RWPE2 (cell line): ENCODE measurements at regions not wholly inside any gene's neighbourhood (a gene's known extent, or its start where the extent isn't known, plus 50 kb on each side); places are given as distances from the start of the nearest gene placed in this dataset.
A peak's percentile ranks its signal among the peaks of the same experiment; 100 is the strongest.

Experiments used
- ATAC-seq: fragments of 200-7000 bp; cut with Tn5 transposase; 3 replicates; pipeline ENCODE4 v1.9.1; 2021; ENCODE audit warnings: low read depth
- DNase-seq: peaks from one replicate; pipeline ENCODE4 v3.0.0-alpha.2; 2020; ENCODE audit warnings: low spot score
- H3K27ac ChIP-seq: fragments of 450-650 bp; 2 replicates; pipeline ENCODE4 v1.5.1; 2017; ENCODE audit warnings: mild to moderate bottlenecking; ENCODE audit not compliant: poor library complexity, severe bottlenecking
- H3K27me3 ChIP-seq: fragments of 250-450 bp; sonication (Bioruptor Pico); 2 replicates; pipeline ENCODE4 v1.5.1; 2021; ENCODE audit warnings: mild to moderate bottlenecking, moderate library complexity; ENCODE audit not compliant: insufficient read depth, poor library complexity, severe bottlenecking
- H3K36me3 ChIP-seq: fragments of 250-450 bp; sonication (Bioruptor Pico); 2 replicates; pipeline ENCODE4 v1.5.1; 2020; ENCODE audit warnings: low read depth, mild to moderate bottlenecking, moderate library complexity
- H3K4me1 ChIP-seq: fragments of 250-450 bp; sonication (Bioruptor Pico); 2 replicates; pipeline ENCODE4 v1.5.1; 2021; ENCODE audit warnings: mild to moderate bottlenecking, moderate library complexity; ENCODE audit not compliant: insufficient read depth, poor library complexity, severe bottlenecking
- H3K4me3 ChIP-seq: fragments of 250-450 bp; sonication (Bioruptor Pico); 2 replicates; pipeline ENCODE4 v1.5.1; 2021; ENCODE audit warnings: mild to moderate bottlenecking, moderate library complexity; ENCODE audit not compliant: severe bottlenecking
- H3K9me3 ChIP-seq: fragments of 250-450 bp; sonication (Bioruptor Pico); 2 replicates; pipeline ENCODE4 v1.5.1; 2021; ENCODE audit warnings: mild to moderate bottlenecking, moderate library complexity; ENCODE audit not compliant: severe bottlenecking
- TF ChIP-seq, protein P1 (sequence below): fragments of 450-650 bp; IDR thresholded peaks from one replicate; pipeline ENCODE4 v1.5.1; 2017; ENCODE audit warnings: mild to moderate bottlenecking, moderate library complexity; ENCODE audit not compliant: poor library complexity, severe bottlenecking

DNA sequence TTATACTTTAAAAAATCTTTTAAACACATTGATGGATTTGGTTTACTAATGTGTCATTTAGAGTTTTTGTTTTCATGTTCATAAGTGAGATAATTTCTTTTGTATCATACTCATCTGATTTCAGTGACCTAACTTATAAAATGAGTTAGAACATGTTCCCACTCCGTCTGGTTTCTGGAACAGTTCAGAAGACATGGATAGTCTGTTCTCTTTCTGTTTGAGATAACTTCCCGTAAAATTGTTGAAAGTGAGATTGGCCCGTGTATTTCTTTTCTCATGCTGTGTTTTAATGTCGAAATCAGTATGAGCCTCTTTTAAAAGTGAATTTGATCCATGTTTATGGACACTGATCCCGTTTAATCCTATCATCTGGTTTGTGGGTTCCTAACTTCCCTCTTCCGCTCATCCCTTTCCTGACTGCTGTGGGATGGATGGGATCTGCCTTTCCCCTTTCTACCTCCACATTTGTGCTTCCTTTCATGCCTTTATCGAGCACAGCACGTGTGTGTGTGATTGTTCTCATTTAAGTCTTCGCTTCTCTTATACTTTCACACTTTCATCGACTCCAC, 78.9 kb downstream of the COPS8 start:
- ATAC-seq = no peak
- no peaks in the 10 kb centered on the region for H3K36me3 ChIP-seq
- no peaks in the 10 kb centered on the region for H3K27me3 ChIP-seq
- H3K4me1 ChIP-seq = no peaks in the 10 kb centered on the region
- H3K27ac ChIP-seq = no peak overlapping the region
- no peaks in the 10 kb centered on the region for H3K9me3 ChIP-seq
- TF ChIP-seq, protein P1, sequence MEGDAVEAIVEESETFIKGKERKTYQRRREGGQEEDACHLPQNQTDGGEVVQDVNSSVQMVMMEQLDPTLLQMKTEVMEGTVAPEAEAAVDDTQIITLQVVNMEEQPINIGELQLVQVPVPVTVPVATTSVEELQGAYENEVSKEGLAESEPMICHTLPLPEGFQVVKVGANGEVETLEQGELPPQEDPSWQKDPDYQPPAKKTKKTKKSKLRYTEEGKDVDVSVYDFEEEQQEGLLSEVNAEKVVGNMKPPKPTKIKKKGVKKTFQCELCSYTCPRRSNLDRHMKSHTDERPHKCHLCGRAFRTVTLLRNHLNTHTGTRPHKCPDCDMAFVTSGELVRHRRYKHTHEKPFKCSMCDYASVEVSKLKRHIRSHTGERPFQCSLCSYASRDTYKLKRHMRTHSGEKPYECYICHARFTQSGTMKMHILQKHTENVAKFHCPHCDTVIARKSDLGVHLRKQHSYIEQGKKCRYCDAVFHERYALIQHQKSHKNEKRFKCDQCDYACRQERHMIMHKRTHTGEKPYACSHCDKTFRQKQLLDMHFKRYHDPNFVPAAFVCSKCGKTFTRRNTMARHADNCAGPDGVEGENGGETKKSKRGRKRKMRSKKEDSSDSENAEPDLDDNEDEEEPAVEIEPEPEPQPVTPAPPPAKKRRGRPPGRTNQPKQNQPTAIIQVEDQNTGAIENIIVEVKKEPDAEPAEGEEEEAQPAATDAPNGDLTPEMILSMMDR = no peak
- DNase-seq = no peak
- no peak overlapping the region for H3K4me3 ChIP-seq

DNA sequence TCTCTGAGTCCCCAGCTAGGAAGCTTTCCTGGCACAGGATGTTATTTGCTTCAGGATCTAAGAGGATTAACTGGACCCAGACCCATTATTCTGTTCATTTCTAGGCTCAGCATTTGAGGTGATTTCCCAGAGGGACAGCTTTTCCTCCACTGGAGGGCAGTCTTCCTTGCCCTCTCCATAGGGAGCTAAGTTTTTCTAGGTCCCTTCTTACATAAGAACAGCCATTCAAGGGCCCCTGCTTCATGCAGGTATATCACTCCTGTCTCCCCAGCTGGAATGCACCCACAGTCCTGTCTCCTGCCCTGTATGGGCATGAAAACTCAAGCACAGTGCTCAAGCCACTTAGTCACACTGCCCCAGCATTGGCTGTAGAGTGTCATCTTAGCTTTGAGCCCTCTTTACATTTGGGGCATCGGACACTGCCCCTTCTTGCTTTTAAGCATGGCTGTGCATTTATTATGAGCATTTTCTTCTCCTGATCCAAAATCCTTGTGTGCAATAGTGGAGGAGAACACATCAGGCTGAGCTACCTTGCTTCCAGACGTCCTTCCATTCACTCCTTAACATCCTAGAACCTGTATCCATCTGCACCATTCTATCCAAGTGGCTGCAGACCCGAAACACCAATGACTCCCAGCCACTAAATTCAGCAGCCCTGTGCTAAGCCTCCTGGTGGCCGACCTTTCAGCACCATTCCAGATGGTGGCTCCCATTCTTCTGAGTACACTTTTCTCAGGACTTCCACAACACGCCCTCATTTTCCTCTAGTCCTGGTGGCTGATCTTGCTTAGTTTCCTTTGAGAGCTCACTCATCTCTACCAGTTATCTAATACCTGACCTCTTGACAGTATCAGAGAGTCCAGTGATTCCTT, 80.0 kb downstream of the COPS8 start:
- Histone ChIP-seq H3K4me3 (no peak overlapping the region), H3K4me1 (no peaks in the 10 kb centered on the region), H3K9me3 (no peaks in the 10 kb centered on the region), H3K27ac (no peak overlapping the region), H3K36me3 (no peaks in the 10 kb centered on the region), H3K27me3 (no peaks in the 10 kb centered on the region)
- DNase-seq (no peak), ATAC-seq (no peak)
- TF ChIP-seq, protein P1 = peak; percentile 61

DNA sequence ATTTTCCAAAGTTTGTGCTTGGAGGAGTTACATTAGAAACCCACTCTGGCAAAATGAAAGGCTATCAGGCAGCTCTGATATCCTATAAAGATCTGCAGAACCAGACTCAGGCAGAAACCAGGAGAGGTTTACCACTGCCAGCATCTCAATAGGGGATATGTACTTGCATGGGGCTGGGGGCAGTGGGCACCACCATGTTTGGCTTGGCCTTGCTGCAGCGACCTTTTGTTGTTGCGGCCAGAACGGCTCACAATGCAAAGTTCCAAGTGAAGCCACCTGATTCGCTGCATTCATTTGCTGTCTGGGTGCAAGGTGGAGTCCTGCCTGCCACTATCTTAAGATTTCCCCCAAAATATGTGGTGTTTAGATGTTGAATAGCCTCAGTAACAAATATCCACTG, 81.3 kb downstream of the COPS8 start:
- DNase-seq = no peak
- H3K4me1 ChIP-seq = peaks cover 3% of the 10 kb centered on the region
- no peaks in the 10 kb centered on the region for H3K36me3 ChIP-seq
- TF ChIP-seq, protein P1 = no peak
- ATAC-seq = no peak
- no peaks in the 10 kb centered on the region for H3K27me3 ChIP-seq
- H3K4me3 ChIP-seq = no peak overlapping the region
- no peak overlapping the region for H3K27ac ChIP-seq
- no peaks in the 10 kb centered on the region for H3K9me3 ChIP-seq

DNA sequence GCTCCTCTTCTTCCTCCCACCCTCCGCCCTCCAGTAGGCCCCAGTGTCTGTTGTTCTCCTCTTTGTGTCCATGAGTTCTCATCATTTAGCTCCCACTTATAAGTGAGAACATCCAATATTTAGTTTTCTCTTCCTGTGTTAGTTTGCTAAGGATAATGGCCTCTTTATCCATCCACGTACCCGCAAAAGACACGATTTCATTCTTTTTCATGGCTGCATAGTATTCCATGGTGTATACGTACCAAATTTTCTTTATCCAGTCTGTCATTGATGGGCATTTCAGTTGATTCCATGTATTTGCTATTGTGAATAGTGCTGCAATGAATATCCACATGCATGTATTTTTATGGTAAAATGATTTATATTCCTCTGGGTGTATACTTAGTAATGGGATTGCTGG, 82.2 kb downstream of the COPS8 start:
- H3K4me1 ChIP-seq = peaks cover 3% of the 10 kb centered on the region
- no peak overlapping the region for H3K27ac ChIP-seq
- no peak overlapping the region for H3K4me3 ChIP-seq
- no peaks in the 10 kb centered on the region for H3K9me3 ChIP-seq
- DNase-seq (no peak), ATAC-seq (no peak)
- TF ChIP-seq, protein P1 = no peak
- no peaks in the 10 kb centered on the region for H3K27me3 ChIP-seq
- no peaks in the 10 kb centered on the region for H3K36me3 ChIP-seq

DNA sequence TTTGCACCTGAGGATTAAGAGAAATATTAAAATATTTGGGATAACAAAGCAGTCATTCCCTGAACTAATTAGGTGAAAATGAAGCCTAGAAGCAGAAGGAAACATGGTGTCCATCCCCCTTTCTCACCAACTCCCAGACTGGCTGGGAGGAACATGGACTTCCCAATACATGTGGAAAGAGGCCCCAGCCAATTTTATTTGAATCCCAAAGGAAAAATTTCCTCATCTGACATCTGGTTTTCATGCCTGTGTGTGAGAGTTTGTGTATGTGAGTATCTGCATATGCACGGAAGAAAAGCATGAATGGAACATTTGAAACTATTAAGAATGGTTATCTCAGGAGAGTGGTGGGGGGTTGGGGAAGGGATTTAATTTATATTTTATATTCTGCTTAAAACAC, 84.3 kb downstream of the COPS8 start:
- no peak for ATAC-seq
- DNase-seq = no peak
- peaks cover 3% of the 10 kb centered on the region for H3K4me1 ChIP-seq

More for the DNA sequence above, 84.3 kb downstream of the COPS8 start:
- no peak overlapping the region for H3K4me3 ChIP-seq
- no peaks in the 10 kb centered on the region for H3K9me3 ChIP-seq
- H3K27me3 ChIP-seq = no peaks in the 10 kb centered on the region
- TF ChIP-seq, protein P1 = no peak
- no peaks in the 10 kb centered on the region for H3K36me3 ChIP-seq
- no peak overlapping the region for H3K27ac ChIP-seq
